ENCODE measurements at regions not wholly inside any gene's neighbourhood (a gene's known extent, or its start where the extent isn't known, plus 50 kb on each side); places are given as distances from the start of the nearest gene placed in this dataset.
"Not testable (repeated sequence)": the region's sequence is repeated elsewhere in the genome, so short reads cannot be mapped to it uniquely, and the experiment has no call there.

DNA sequence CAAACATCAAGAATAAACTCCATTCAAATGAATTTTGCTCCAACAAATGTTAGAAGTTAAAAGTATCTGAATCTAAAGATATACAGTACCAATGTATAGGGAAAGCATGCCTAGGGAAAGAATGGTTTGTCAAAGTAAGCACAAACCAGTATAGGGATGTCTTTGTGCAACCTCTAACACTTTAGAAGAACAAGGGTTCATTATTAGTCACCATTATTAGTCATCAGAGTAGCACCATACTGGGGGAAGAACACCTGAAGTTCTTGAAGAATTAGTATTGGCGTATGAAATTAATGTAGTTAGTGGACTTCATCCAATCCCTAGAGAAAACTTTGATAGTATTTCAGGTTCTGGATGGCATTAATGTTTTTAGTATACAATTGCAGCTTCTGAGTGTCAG, 943.7 kb downstream of the METTL15 start:
- no peak overlapping the region for H3K4me3 ChIP-seq (ENCODE audit: low read length)
- no peak for TF ChIP-seq CTCF (conservative IDR thresholded peaks at IDR 0.05; ENCODE audit: low read depth, low read length)
- no peak for DNase-seq (ENCODE audit: low read depth)

GRCh38 chr11:29050962-29051361, 942.8 kb downstream of the METTL15 start:
- H3K4me3 ChIP-seq (ENCODE audit: low read length); DNase-seq (ENCODE audit: low read depth): not testable (repeated sequence)

GRCh38 chr11:29040489-29040888, 932.3 kb downstream of the METTL15 start:
- TF ChIP-seq CTCF (conservative IDR thresholded peaks at IDR 0.05; ENCODE audit: low read depth, low read length), result no peak
- no peak for DNase-seq (ENCODE audit: low read depth)
- H3K4me3 ChIP-seq (ENCODE audit: low read length), result no peak overlapping the region

DNA sequence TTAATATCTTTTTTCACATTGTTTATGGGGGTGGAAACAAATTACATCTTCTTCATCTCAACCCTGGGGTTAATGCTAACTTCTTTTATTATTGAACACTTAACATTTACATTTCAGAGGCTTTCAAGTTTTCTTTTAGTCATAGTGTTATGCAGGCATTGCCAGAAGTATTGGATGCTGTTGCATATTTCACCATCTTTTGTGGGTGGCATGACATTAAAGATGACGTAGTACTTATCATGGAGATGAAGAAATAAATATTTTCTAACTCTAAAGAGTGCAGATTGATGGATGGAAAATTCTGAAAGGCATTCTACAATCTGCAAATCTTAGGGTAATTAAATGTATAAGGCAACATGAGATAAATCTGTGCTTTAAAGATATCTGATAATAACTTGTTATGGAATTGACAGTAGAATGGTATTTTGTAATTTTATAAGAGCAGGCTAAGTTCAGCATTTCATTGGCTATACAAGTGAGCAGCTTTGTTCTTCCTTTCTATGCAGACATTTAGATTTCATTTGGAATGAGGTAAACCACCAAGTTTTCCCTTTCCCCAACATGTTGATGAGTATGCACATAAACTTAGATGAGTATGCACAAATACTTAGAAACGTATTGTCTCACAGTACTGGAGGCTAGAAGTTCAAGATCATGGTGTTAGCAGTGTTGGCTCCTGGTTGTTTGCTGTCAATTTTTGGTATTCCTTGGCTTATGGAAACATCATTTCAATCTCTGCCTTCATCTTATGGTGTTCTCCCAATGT, 924.4 kb downstream of the METTL15 start:
- TF ChIP-seq CTCF (conservative IDR thresholded peaks at IDR 0.05; ENCODE audit: low read depth, low read length), result no peak
- DNase-seq (ENCODE audit: low read depth), result no peak
- no peak overlapping the region for H3K4me3 ChIP-seq (ENCODE audit: low read length)

GRCh38 chr11:29029452-29029851, 921.3 kb downstream of the METTL15 start:
- H3K4me3 ChIP-seq (ENCODE audit: low read length), result no peak overlapping the region
- TF ChIP-seq CTCF (conservative IDR thresholded peaks at IDR 0.05; ENCODE audit: low read depth, low read length), result no peak
- no peak for DNase-seq (ENCODE audit: low read depth)

DNA sequence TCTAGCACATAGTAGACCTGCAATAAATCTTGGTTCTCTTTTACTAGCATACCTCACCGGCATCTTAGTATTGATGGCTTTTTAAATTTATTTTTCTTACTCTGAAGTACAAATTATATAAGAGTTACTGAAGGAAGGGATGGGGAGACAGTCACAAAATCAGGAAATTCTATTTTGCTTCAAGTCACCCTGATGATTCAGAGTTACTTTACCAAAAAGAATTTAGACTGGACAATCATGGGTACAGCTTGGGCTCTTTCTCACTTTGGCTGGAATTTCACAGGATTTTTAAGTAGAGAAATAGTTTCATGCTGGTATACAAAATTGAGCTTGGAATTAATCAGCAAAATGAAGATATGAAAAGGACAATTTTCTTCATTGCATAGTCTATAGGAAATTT, 919.2 kb downstream of the METTL15 start:
- no peak for DNase-seq (ENCODE audit: low read depth)
- no peak for TF ChIP-seq CTCF (conservative IDR thresholded peaks at IDR 0.05; ENCODE audit: low read depth, low read length)

GRCh38 chr11:29026286-29026685, 918.1 kb downstream of the METTL15 start:
- DNase-seq (ENCODE audit: low read depth), result no peak
- TF ChIP-seq CTCF (conservative IDR thresholded peaks at IDR 0.05; ENCODE audit: low read depth, low read length), result no peak
- H3K4me3 ChIP-seq (ENCODE audit: low read length), result no peak overlapping the region

More for the DNA sequence above, 919.2 kb downstream of the METTL15 start:
- no peak overlapping the region for H3K4me3 ChIP-seq (ENCODE audit: low read length)
